WTC11 (cell line): ENCODE measurements at regions not wholly inside any gene's neighbourhood (a gene's known extent, or its start where the extent isn't known, plus 50 kb on each side); places are given as distances from the start of the nearest gene placed in this dataset.

Source experiments
- ATAC-seq: fragments of 200-7000 bp; cut with Tn5 transposase; 2 replicates; pipeline ENCODE4 v1.10.0; 2021; ENCODE audit warnings: mild to moderate bottlenecking, moderate library complexity
- CTCF ChIA-PET: fragments of 300-600 bp; sonication (Branson Sonifier 250); formaldehyde crosslinking; loops from one replicate; lab custom pipeline; 2021; ENCODE audit warnings: antibody characterized with exemption; lab: Charles Lee
- POLR2A ChIA-PET: fragments of 350-600 bp; sonication (Branson Sonifier 250); formaldehyde crosslinking; loops from one replicate; lab custom pipeline; 2021; ENCODE audit warnings: antibody characterized with exemption; lab: Charles Lee
- DNase-seq: peaks from one replicate; pipeline ENCODE4 v3.0.0; 2021; ENCODE audit warnings: low spot score
- H3K27ac Mint-ChIP-seq: 2 replicates; pipeline ENCODE4 v1.8.0; 2021; ENCODE audit warnings: mixed read lengths
- H3K27me3 Mint-ChIP-seq: 2 replicates; pipeline ENCODE4 v1.8.0; 2021; ENCODE audit warnings: low read depth, mild to moderate bottlenecking, moderate library complexity, mixed read lengths
- H3K36me3 Mint-ChIP-seq: 2 replicates; pipeline ENCODE4 v1.8.0; 2021; ENCODE audit warnings: mixed read lengths
- H3K4me1 Mint-ChIP-seq: 2 replicates; pipeline ENCODE4 v1.8.0; 2022; ENCODE audit warnings: mixed read lengths
- H3K4me3 Mint-ChIP-seq: 2 replicates; pipeline ENCODE4 v1.8.0; 2021; ENCODE audit warnings: mild to moderate bottlenecking, moderate library complexity, mixed read lengths
- H3K9me3 Mint-ChIP-seq: 2 replicates; pipeline ENCODE4 v1.8.0; 2021; ENCODE audit warnings: mixed read lengths
- CDX4 ChIP-seq: fragments of 250-450 bp; sonication (Bioruptor Pico); IDR thresholded peaks from 2 replicates; pipeline ENCODE4 v1.9.0; 2021; ENCODE audit warnings: moderate library complexity, mild to moderate bottlenecking, inconsistent platforms, borderline replicate concordance
- CREM ChIP-seq: sonication (generic); formaldehyde crosslinking; IDR thresholded peaks from 2 replicates; pipeline ENCODE4 v1.8.1; 2022; ENCODE audit warnings: mild to moderate bottlenecking, missing genetic modification reagents, moderate library complexity
- ERG ChIP-seq: fragments of 250-450 bp; sonication (Bioruptor Pico); IDR thresholded peaks from 2 replicates; pipeline ENCODE4 v1.8.0; 2021; ENCODE audit warnings: mild to moderate bottlenecking
- JAZF1 ChIP-seq: fragments of 250-450 bp; sonication (Bioruptor Pico); IDR thresholded peaks from 2 replicates; pipeline ENCODE4 v1.9.0; 2021; ENCODE audit warnings: moderate library complexity, mild to moderate bottlenecking, inconsistent platforms
- NFYB ChIP-seq: sonication (generic); formaldehyde crosslinking; conservative IDR thresholded peaks from 2 replicates; pipeline ENCODE4 v1.8.0; 2022; ENCODE audit warnings: low read depth, missing genetic modification reagents
- PREB ChIP-seq: sonication (generic); formaldehyde crosslinking; IDR thresholded peaks from 2 replicates; pipeline ENCODE4 v1.8.1; 2022; ENCODE audit warnings: mild to moderate bottlenecking, missing genetic modification reagents, moderate library complexity, borderline replicate concordance
- SMAD4 ChIP-seq: sonication (generic); formaldehyde crosslinking; IDR thresholded peaks from 2 replicates; pipeline ENCODE4 v1.8.0; 2022; ENCODE audit warnings: mild to moderate bottlenecking, missing genetic modification reagents
- USF2 ChIP-seq: sonication (generic); formaldehyde crosslinking; IDR thresholded peaks from 2 replicates; pipeline ENCODE4 v1.8.1; 2023; ENCODE audit warnings: mild to moderate bottlenecking, missing genetic modification reagents, moderate library complexity
- ZBTB43 ChIP-seq: sonication (generic); formaldehyde crosslinking; IDR thresholded peaks from 2 replicates; pipeline ENCODE4 v1.8.1; 2023; ENCODE audit warnings: mild to moderate bottlenecking, missing genetic modification reagents
- ZNF281 ChIP-seq: sonication (generic); formaldehyde crosslinking; IDR thresholded peaks from 2 replicates; pipeline ENCODE4 v1.8.0; 2023; ENCODE audit warnings: mild to moderate bottlenecking, missing genetic modification reagents
- ZNF512 ChIP-seq: sonication (generic); formaldehyde crosslinking; IDR thresholded peaks from 2 replicates; pipeline ENCODE4 v1.8.1; 2022; ENCODE audit warnings: missing genetic modification reagents, borderline replicate concordance
- ZNF532 ChIP-seq: fragments of 250-450 bp; sonication (Bioruptor Pico); IDR thresholded peaks from 2 replicates; pipeline ENCODE4 v1.9.0; 2021; ENCODE audit warnings: mild to moderate bottlenecking, borderline replicate concordance
- ZSCAN18 ChIP-seq: fragments of 250-450 bp; sonication (Bioruptor Pico); IDR thresholded peaks from 2 replicates; pipeline ENCODE4 v2.1.2; 2022; ENCODE audit warnings: mild to moderate bottlenecking, moderate library complexity

GRCh38 chr19:31946491-31946890, 398.9 kb upstream of the ZNF507 start:
- Mint-ChIP-seq H3K4me1 (peaks cover 11% of the 10 kb centered on the region), H3K27ac (no peak overlapping the region), H3K4me3 (no peak overlapping the region), H3K9me3 (no peaks in the 10 kb centered on the region), H3K36me3 (no peaks in the 10 kb centered on the region), H3K27me3 (no peaks in the 10 kb centered on the region)
- ChIA-PET POLR2A (no interaction called here), CTCF (no interaction called here)
- ATAC-seq (no peak), DNase-seq (no peak)
- no peak for TF ChIP-seq ZSCAN18 (CRISPR knock-in tag)

GRCh38 chr19:31947436-31948115, 397.8 kb upstream of the ZNF507 start:
- TF ChIP-seq ZNF532 (no peak), SMAD4 (CRISPR knock-in tag) (no peak), ZNF281 (CRISPR knock-in tag) (no peak), JAZF1 (CRISPR knock-in tag) (no peak), ZBTB43 (CRISPR knock-in tag) (no peak), ERG (CRISPR knock-in tag) (no peak), USF2 (CRISPR knock-in tag) (no peak), ZNF512 (no peak), PREB (CRISPR knock-in tag) (no peak), CREM (CRISPR knock-in tag) (no peak), CDX4 (CRISPR knock-in tag) (no peak), NFYB (no peak)
- TF ChIP-seq, all 79 proteins: peak for 0
- CTCF ChIA-PET = no interaction called here
- no peaks in the 10 kb centered on the region for H3K27me3 Mint-ChIP-seq
- DNase-seq (no peak), ATAC-seq (no peak)
- peaks cover 3% of the 10 kb centered on the region for H3K36me3 Mint-ChIP-seq
- no peak overlapping the region for H3K27ac Mint-ChIP-seq
- peaks cover 11% of the 10 kb centered on the region for H3K4me1 Mint-ChIP-seq
- POLR2A ChIA-PET = no interaction called here
- no peak overlapping the region for H3K4me3 Mint-ChIP-seq
- peaks cover 9% of the 10 kb centered on the region for H3K9me3 Mint-ChIP-seq
